ENCODE measurements at regions not wholly inside any gene's neighbourhood (a gene's known extent, or its start where the extent isn't known, plus 50 kb on each side); places are given as distances from the start of the nearest gene placed in this dataset.

DNA sequence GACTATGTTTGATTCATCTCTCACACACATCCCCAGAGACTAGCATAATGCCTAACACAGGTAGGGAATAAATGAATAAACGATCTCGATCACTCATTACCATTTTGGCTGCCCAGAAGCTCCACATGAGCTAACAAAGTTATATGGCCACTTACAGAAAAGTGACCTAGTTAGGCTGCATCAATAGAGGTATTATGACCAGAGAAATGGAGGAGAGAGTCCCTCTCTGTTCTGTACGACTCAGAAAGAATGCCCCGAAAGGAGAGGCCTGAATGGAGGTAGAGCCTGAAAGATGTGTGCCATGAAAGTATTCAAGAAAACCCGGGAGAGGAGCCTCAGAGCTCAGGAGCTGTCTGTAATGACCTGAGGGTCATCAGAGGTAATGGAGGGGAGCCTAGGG lies 208.2 kb upstream of the GRIK3 start:
- ChIA-PET CTCF (no interaction called here), POLR2A (no interaction called here)
- no peak overlapping the region for H3K4me3 ChIP-seq (ENCODE audit: low read depth, low read length)
- TF ChIP-seq CTCF (IDR thresholded peaks at IDR 0.05; ENCODE audit: insufficient read depth, low read length, missing control alignments): no peak
- no peak for DNase-seq (ENCODE audit: low read depth, low spot score)

DNA sequence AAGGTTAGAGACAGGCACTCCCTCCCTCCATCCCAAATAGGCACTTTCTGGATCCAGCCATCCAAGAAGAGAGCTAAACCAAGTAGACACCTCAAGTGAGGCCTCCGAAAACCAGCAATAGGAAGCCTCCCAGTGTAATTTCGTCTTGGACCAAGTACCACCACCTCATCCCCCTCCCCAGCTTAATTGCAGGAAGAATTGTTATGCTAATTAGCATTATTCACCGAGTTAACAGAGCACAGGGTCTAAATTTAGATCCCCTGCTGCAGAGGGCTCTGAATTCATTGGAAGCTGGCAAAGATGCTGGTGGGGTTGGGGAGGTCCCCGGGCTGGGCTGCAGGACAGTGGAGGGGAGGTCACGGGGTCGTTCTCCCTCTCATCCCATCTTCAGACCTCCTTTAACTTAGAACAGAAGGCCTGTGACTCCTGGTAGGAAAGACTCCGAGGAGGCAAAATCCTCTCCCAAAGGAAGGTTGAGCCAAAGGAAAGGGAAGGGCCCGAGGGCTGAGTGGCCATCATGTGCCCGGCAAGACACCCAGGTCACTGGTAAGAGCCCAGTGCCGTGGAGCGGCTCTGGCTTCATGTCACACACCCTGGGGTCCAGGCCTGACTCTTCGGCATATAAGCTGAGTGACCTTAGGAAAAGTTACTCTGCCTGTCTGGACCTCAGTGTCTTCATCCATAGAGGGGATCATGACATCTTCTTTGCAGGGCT lies 209.2 kb upstream of the GRIK3 start:
- no peak for TF ChIP-seq CTCF (IDR thresholded peaks at IDR 0.05; ENCODE audit: insufficient read depth, low read length, missing control alignments)

GRCh38 chr1:37244083-37244480 lies 209.8 kb upstream of the GRIK3 start:
- DNase-seq (ENCODE audit: low read depth, low spot score): no peak
- ChIA-PET POLR2A (no interaction called here), CTCF (no interaction called here)
- H3K4me3 ChIP-seq (ENCODE audit: low read depth, low read length): no peak overlapping the region
- TF ChIP-seq CTCF (IDR thresholded peaks at IDR 0.05; ENCODE audit: insufficient read depth, low read length, missing control alignments): no peak

More for the DNA sequence above, 209.2 kb upstream of the GRIK3 start:
- no peak overlapping the region for H3K4me3 ChIP-seq (ENCODE audit: low read depth, low read length)
- CTCF ChIA-PET: no interaction called here
- no peak for DNase-seq (ENCODE audit: low read depth, low spot score)
- POLR2A ChIA-PET: no interaction called here

DNA sequence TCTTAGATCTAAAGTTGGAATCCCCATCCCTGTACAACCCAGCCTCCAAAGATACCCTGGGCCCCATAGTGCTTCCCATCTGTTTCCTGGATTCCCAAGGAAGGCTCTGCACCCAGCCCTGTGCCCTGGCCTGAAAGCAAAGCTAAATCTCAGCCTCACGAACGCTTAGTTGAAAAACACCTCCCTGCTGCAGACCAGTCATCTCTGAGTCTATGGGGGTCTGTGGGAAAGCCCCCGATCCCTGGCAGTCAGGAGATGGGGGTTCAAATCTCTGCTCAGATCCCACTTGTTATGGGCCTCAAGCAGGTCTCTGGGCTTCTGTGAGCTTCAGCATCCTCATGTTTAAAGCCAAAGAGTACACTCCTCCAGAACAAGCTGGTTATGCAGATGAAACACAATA lies 210.5 kb upstream of the GRIK3 start:
- no peak for TF ChIP-seq CTCF (IDR thresholded peaks at IDR 0.05; ENCODE audit: insufficient read depth, low read length, missing control alignments)
- ChIA-PET POLR2A (no interaction called here), CTCF (no interaction called here)
- H3K4me3 ChIP-seq (ENCODE audit: low read depth, low read length): no peak overlapping the region
- DNase-seq (ENCODE audit: low read depth, low spot score): no peak

- no peak for TF ChIP-seq CTCF (IDR thresholded peaks at IDR 0.05; ENCODE audit: insufficient read depth, low read length, missing control alignments)
- DNase-seq (ENCODE audit: low read depth, low spot score): no peak
- ChIA-PET POLR2A (no interaction called here), CTCF (no interaction called here)
- H3K4me3 ChIP-seq (ENCODE audit: low read depth, low read length): no peak overlapping the region
Measured at GRCh38 chr1:37246631-37247030, 212.3 kb upstream of the GRIK3 start.

DNA sequence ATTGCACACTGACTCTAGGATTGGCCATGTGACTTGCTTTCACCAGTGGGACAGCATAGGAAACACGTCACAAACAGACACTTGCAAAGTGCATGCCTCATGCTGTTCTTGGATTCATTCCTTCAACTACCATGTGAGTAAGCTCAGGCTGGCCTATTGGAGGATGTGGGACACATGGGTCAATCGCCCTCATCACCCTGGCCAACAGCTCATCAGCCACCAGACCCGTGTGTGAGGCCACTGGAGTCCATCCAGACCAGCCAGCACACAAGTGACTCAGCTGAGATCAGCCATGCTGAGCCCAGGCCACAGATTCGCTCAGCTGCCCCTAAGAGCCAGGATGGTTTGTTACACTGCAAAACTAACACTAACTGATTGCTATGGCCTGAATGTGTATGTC lies 216.1 kb upstream of the GRIK3 start:
- ChIA-PET CTCF (no interaction called here), POLR2A (interaction anchor here (0.6 kb wide), 1 partner anchor 11 kb away, joined by 3 read pairs; no protein-coding TSS in a partner anchor)
- no peak for TF ChIP-seq CTCF (IDR thresholded peaks at IDR 0.05; ENCODE audit: insufficient read depth, low read length, missing control alignments)
- no peak overlapping the region for H3K4me3 ChIP-seq (ENCODE audit: low read depth, low read length)
- DNase-seq (ENCODE audit: low read depth, low spot score): no peak
